ENCODE measurements at regions not wholly inside any gene's neighbourhood (a gene's known extent, or its start where the extent isn't known, plus 50 kb on each side); places are given as distances from the start of the nearest gene placed in this dataset.

- no peak for TF ChIP-seq CTCF (IDR thresholded peaks at IDR 0.05; ENCODE audit: insufficient read depth, low read length, poor library complexity, severe bottlenecking)
- no peak for TF ChIP-seq EZH2phosphoT487 (conservative IDR thresholded peaks at IDR 0.05; ENCODE audit: low read length)
Observed at GRCh38 chr9:88746743-88747398, 211.9 kb downstream of the NXNL2 start.

Measured in SU-DHL-6 (cell line).